ENCODE measurements at regions not wholly inside any gene's neighbourhood (a gene's known extent, or its start where the extent isn't known, plus 50 kb on each side); places are given as distances from the start of the nearest gene placed in this dataset.

DNA sequence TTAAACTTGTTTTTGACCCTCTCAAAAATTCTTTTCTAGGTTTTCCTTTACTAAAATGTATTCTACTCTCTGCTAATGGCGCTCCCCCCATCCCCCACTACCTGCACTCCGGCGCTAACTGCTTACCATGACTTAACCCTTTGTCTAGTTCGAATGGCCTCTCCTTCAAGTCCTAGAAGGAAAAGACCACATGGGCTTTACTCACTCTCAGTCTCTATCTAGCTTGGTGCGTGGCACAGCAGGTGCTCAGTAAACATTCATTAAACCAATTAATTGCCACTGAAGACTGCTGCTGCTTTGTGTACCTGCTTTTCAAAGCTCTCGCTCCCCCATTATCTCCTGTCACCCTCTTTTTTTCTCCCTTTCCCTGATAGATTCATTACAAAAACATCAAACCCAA lies 457.7 kb upstream of the THRB start:
- Histone ChIP-seq H2AK5ac (ENCODE audit: low read depth, low read length) (no peak overlapping the region), H3K4me2 (ENCODE audit: low read depth, low read length) (no peak overlapping the region), H4K91ac (ENCODE audit: insufficient read depth, low read depth, low read length) (no peak overlapping the region), H2BK5ac (ENCODE audit: low read depth, low read length, poor library complexity, severe bottlenecking) (no peak overlapping the region), H3K4ac (ENCODE audit: low read depth, low read length) (no peak overlapping the region), H2AK9ac (replicated peaks; ENCODE audit: low read depth, low read length, poor library complexity) (no peak overlapping the region), H3K56ac (ENCODE audit: extremely low read depth, insufficient read depth, low read length) (no peak overlapping the region), H3K36me3 (ENCODE audit: control insufficient read depth, insufficient read depth, low read length) (no peaks in the 10 kb centered on the region), H3K9me3 (ENCODE audit: control insufficient read depth, insufficient read depth, low read length) (peaks cover under 1% of the 10 kb centered on the region; the same call in 1 of the 2 replicates), H2BK15ac (ENCODE audit: low read depth, low read length) (no peak overlapping the region), H3K23ac (ENCODE audit: low read depth, low read length) (no peak overlapping the region), H3K27ac (ENCODE audit: insufficient read depth, low read length) (no peak overlapping the region), H4K20me1 (ENCODE audit: insufficient read depth, low read length) (no peaks in the 10 kb centered on the region), H2BK120ac (ENCODE audit: low read depth, low read length) (no peak overlapping the region), H3K18ac (ENCODE audit: low read depth, low read length) (no peak overlapping the region), H3K9ac (ENCODE audit: low read depth, low read length) (no peak overlapping the region), H2BK20ac (ENCODE audit: low read depth, low read length) (no peak overlapping the region), H4K8ac (ENCODE audit: low read depth in 2 of 2, low read length in 2 of 2) (no peak overlapping the region), H3K4me3 (ENCODE audit: insufficient read depth, low read depth, low read length) (no peak overlapping the region), H3K27me3 (ENCODE audit: control insufficient read depth, insufficient read depth, low read length) (no peaks in the 10 kb centered on the region), H4K5ac (ENCODE audit: low read depth, low read length) (no peak overlapping the region), H3K9me1 (ENCODE audit: insufficient read depth, low read length) (no peaks in the 10 kb centered on the region), H2AFZ (replicated peaks; ENCODE audit: low read length, poor library complexity) (no peak overlapping the region), H3K4me1 (ENCODE audit: control insufficient read depth, insufficient read depth, low read length) (no peaks in the 10 kb centered on the region), H3K14ac (replicated peaks; ENCODE audit: low read depth, low read length) (no peak overlapping the region), H3K79me1 (ENCODE audit: low read depth in 1 of 2, low read length in 2 of 2) (no peaks in the 10 kb centered on the region)
- intact Hi-C loops (cut with micrococcal nuclease), result no loop called here
- TF ChIP-seq FOS (IDR thresholded peaks at IDR 0.05; ENCODE audit: low read depth, low read length) (no peak), RCOR1 (IDR thresholded peaks at IDR 0.05; ENCODE audit: insufficient replicate concordance, low read length) (no peak), POLR2A (IDR thresholded peaks at IDR 0.05; ENCODE audit: low read depth, low read length) (no peak), MAZ (IDR thresholded peaks at IDR 0.05; ENCODE audit: borderline replicate concordance, low read depth, low read length) (no peak), SMC3 (IDR thresholded peaks at IDR 0.05; ENCODE audit: low read depth, low read length) (no peak), MAFK (IDR thresholded peaks at IDR 0.05; ENCODE audit: low read depth, low read length) (no peak), BHLHE40 (IDR thresholded peaks at IDR 0.05; ENCODE audit: low read depth, low read length) (no peak), RFX5 (IDR thresholded peaks at IDR 0.05; ENCODE audit: low read depth, low read length) (no peak), RAD21 (IDR thresholded peaks at IDR 0.05; ENCODE audit: low read length) (no peak), CHD1 (IDR thresholded peaks at IDR 0.05; ENCODE audit: low read depth, low read length) (no peak), CEBPB (IDR thresholded peaks at IDR 0.05; ENCODE audit: low read depth, low read length) (no peak), MXI1 (IDR thresholded peaks at IDR 0.05; ENCODE audit: borderline replicate concordance, low read depth, low read length) (no peak)
- TF ChIP-seq, protein P1, sequence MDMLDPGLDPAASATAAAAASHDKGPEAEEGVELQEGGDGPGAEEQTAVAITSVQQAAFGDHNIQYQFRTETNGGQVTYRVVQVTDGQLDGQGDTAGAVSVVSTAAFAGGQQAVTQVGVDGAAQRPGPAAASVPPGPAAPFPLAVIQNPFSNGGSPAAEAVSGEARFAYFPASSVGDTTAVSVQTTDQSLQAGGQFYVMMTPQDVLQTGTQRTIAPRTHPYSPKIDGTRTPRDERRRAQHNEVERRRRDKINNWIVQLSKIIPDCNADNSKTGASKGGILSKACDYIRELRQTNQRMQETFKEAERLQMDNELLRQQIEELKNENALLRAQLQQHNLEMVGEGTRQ (IDR thresholded peaks at IDR 0.05; ENCODE audit: low read depth, low read length), result no peak
- TF ChIP-seq, protein P2, sequence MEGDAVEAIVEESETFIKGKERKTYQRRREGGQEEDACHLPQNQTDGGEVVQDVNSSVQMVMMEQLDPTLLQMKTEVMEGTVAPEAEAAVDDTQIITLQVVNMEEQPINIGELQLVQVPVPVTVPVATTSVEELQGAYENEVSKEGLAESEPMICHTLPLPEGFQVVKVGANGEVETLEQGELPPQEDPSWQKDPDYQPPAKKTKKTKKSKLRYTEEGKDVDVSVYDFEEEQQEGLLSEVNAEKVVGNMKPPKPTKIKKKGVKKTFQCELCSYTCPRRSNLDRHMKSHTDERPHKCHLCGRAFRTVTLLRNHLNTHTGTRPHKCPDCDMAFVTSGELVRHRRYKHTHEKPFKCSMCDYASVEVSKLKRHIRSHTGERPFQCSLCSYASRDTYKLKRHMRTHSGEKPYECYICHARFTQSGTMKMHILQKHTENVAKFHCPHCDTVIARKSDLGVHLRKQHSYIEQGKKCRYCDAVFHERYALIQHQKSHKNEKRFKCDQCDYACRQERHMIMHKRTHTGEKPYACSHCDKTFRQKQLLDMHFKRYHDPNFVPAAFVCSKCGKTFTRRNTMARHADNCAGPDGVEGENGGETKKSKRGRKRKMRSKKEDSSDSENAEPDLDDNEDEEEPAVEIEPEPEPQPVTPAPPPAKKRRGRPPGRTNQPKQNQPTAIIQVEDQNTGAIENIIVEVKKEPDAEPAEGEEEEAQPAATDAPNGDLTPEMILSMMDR (conservative IDR thresholded peaks at IDR 0.05; ENCODE audit: low read depth, low read length), result no peak
- TF ChIP-seq, protein P3, sequence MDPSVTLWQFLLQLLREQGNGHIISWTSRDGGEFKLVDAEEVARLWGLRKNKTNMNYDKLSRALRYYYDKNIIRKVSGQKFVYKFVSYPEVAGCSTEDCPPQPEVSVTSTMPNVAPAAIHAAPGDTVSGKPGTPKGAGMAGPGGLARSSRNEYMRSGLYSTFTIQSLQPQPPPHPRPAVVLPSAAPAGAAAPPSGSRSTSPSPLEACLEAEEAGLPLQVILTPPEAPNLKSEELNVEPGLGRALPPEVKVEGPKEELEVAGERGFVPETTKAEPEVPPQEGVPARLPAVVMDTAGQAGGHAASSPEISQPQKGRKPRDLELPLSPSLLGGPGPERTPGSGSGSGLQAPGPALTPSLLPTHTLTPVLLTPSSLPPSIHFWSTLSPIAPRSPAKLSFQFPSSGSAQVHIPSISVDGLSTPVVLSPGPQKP (IDR thresholded peaks at IDR 0.05; ENCODE audit: borderline replicate concordance, low read depth, low read length), result no peak
- no peak for ATAC-seq (ENCODE audit: low read depth)
- in situ Hi-C loops (cut with MboI; ENCODE audit: low sequenced_read_pairs), result no loop called here
- dilution Hi-C loops (cut with HindIII; ENCODE audit: low sequenced_read_pairs, unreplicated experiment), result no loop called here
- POLR2A ChIA-PET (ENCODE audit: unreplicated experiment), result no interaction called here
- CTCF ChIA-PET, result no interaction called here
- 52% methylated on average over 3 of the region's 6 CpGs; no CpG with 5 or more reads in 1 of the 2 experiments for WGBS, 2 experiments (ENCODE audit: extremely low coverage in 2 of 2, insufficient read length in 1 of 2)
- no peak for DNase-seq
- no TSS peak for BruUV-seq (replicated peaks)
